IPS-NIHi11 (cell line): ENCODE measurements at regions not wholly inside any gene's neighbourhood (a gene's known extent, or its start where the extent isn't known, plus 50 kb on each side); places are given as distances from the start of the nearest gene placed in this dataset.
A peak's percentile ranks its signal among the peaks of the same experiment; 100 is the strongest.
"Not testable (repeated sequence)": the region's sequence is repeated elsewhere in the genome, so short reads cannot be mapped to it uniquely, and the experiment has no call there.

Source experiments
- DNase-seq: peaks from one replicate; pipeline ENCODE4 v3.0.0; 2012; ENCODE audit warnings: mixed read lengths, low spot score

DNA sequence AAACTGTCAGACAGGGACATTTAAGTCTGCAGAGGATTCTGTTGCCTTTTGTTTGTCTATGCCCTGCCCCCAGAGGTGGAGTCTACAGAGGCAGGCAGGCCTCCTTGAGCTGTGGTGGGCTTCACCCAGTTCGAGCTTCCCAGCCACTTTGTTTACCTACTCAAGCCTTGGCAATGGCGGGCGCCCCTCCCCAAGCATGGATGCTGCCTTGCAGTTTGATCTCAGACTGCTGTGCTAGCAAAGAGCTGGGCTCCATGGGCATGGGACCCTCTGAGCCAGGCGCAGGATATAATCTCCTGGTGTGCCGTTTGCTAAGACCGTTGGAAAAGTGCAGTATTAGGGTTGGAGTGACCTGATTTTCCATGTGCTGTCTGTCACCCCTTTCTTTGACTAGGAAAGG lies 734.9 kb downstream of the TENT5A start:
- not testable (repeated sequence) for DNase-seq

DNA sequence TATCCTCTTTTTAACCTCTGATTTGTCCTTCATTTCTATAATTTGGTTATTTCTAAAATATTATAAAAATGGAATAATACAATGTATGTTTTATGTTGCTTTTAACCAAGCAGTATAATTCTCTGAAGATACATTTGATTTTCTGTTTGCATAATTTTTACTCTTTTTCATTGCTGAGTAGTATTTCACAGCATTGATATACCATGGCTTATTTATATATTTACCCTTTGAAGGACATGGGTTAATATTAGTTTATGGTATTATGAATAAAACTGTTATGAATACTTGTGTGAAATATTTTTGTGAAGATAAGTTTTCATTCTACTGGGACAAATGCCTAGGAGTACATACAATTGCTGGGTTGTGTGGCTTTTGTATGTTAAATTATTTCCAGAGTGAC lies 748.6 kb downstream of the TENT5A start:
- no peak for DNase-seq

DNA sequence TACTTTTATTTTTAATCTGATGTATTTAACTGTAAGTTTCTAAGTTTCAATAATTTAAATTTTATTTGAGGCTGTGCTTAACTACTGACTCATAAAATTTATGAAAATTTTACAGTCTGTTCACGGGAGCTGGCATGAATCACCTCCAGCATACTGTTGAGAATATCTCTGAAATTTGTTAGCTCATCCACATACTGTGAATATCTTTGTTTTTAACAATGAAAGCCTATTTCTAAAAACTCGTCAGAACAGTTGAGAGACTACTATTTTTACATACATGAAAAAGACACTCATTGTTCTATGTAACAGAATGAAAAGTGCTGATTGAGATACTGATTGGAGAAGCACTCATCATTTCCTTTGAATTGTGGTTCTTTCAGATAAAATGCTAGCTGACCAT lies 749.3 kb downstream of the TENT5A start:
- DNase-seq: no peak

DNA sequence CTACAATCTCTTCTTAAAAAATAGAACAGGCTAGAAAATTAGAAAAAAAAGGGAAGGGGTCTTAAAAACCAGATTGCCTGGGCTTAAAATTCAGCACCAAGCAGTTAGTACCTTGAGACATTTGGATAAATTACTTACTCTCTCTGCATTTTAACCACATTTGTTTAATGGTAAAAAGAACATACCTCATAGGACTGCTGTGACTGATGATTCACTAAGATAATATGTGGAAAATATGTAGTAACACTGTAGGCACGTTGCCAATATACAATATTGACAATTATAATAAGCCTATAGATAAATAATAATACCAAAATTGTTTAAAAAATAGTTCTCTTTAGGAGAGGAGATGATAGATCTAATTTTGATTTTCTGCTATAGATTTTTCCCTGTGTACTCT lies 750.4 kb downstream of the TENT5A start:
- no peak for DNase-seq

DNA sequence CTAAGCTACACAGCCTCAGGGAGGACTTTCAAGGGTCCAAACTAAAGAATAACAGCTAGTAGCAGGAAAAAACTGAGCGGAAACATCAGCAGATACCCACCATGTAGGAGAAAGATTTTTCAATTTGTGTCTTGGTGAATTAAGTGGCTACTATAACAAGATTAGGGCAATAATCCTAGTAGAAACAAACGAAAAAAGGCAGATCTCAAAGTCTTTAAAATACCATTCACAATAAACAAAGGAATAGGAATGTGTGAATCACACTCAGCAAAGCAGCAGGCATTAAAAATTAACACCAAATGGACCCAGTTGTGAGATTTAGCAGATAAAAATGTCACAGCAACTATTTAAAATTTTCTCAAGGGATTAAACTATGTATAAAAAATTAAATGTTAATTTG lies 761.2 kb downstream of the TENT5A start:
- no peak for DNase-seq

DNA sequence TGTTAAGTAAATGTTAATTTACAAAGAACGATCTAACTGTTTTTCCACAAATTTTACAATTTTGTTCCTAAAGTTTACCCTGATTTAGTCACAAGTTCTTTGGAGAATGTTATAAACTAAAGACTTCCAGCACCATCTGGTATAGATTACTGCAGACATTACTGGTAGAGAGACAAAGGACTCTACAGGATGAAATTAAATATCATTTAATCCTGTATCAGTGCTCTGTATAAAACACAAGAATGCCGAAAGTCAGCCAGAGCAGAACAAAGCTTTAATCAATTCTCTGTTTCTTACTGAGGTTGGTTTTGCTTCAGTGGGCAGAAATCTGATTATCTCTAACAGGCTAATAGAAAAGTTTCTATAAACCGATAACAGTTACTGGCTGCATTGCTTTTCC lies 763.6 kb downstream of the TENT5A start:
- no peak for DNase-seq

DNA sequence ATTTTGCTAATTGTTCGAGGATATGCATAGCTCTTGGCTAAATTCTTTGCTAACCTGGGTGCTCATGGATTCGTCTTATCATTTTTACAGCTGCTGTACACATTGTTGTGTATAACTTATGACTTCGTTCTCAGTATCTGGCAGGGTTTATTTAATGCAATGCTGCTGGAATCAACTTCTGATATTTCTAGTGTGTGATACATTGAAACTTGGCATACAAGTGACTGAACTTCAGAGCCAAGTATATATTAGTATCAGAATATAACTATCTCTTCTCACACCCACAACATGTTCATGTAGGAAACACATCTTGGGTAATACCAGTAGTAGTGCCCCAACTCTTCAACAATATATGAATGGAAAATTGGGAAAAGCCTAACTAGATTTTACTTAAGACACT lies 764.2 kb downstream of the TENT5A start:
- no peak for DNase-seq

DNA sequence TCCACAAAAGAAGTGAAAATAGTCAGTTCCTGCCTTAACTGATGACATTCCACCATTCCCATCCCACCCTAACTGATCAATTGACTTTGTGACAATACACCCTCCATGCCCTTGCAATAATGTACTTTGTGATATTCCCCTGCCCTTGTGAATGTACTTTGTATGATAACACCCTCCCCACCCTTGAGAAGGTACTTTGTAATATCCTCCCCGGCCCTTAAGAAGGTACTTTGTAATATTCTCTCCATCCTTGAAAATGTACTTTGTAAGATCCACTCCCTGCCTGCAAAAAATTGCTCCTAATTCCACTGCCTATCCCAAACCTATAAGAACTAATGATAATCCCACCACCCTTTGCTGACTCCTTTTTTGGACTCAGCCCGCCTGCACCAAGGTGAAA lies 771.3 kb downstream of the TENT5A start:
- not testable (repeated sequence) for DNase-seq

DNA sequence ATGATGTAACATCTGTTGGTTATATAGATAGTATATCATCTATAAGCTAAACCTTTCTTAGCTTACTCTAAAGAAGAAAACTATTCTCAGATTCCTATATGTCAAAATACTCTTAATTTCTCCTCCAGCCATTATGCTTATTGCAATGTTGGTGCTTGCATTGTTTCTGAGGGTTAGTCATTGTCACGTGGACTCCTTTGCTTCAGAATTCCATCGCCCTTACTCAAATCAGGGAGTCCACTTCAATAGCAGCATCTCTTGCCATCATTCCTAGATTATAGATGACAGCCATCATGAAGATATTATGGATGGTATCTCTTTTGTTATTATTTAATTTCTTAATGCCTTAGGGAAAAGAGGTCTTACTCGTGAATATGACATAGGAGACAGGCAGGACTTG lies 776.1 kb downstream of the TENT5A start:
- DNase-seq: no peak

DNA sequence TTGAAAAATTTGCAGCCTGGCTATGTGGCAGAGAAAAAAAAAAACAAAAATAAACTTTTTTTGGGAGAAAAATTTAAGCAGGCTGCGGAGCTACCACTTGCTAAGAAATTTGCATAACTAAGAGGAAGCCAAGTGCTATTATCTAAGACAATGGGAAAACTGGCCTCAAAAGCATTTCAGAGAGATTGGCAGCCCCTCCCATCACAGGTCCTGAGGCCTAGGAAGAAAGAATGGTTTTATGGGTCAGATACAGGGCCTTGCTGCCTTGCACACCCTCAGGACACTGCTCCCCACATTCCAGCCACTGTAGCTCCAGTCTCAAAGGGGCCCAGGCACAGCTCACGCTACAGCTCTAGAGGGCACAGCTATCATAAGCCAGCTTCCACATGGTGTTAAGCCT lies 777.9 kb downstream of the TENT5A start:
- DNase-seq: peak; percentile 31

DNA sequence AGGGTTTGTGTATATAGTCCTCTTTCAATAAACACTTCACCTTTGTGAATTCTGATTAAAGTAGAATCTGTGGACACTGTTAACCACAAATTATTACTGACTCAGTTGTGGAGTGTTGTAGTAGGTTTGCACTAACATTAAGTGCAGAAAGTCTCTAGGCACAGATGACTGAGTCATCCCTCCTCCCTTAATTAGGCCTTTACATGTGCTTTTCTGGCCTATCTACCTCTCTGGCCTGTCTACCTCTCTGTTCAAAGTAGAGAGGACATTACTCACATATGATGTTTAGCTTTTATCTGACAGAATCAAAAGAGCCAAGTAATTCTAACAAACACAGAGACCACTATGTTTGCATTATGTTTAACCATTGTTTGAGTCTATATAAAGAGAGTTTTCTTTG lies 783.0 kb downstream of the TENT5A start:
- no peak for DNase-seq

DNA sequence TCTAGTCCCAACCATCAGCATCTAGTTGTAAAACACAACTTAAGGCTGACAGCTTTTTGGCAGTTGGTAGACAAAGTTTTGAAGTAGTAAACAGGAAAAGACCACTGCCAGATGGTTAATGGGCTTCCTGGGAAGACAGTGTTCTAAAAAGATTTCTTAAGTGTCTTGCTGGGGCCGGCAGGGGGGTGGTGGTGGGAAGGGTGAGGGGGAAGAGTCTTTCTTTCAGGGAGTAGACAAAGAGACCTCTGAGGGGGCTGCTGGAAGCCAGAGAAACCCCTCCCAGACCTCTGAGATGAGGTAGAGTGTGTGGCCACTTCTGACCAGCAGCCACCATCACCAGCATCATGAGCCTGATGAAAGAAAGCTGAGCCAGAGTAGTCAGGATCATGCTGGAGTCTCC lies 784.9 kb downstream of the TENT5A start:
- DNase-seq: peak; percentile 15

DNA sequence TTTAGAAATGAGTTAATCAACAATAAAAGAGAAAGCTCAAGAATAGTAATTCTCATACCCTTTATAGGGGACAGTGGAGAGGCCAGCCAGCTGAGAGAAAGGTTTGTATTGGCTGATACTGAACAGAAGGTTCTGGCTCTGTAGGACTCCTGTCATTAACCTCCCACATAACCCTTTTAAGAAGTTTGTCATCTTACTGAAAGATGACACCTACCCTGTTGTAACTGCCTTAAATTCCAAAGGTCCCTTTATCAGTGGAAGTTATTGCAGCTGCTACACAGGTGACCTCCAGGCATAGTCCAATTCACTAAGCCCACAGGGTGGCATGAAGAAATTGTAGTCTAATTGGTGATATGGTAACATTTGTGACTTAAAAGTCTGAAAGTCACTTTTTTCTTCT lies 790.1 kb downstream of the TENT5A start:
- no peak for DNase-seq

DNA sequence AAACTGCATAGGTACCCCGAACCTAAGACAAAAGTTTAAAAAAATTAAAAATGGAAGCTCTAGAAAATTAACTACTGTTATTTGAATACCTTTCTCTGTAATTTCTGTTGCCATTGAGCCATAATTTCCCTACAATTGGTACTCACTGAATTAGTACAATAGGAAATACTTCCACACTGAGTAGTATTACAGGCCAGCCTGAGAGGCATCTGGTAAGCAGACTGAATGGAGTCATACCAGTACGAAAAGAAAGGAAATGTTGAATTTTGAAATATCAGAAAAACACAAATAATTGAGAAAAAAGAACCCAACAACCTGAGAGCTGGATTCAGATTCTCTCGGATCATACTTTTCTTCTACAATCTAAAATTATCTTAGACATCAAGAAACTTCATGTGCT lies 791.3 kb downstream of the TENT5A start:
- no peak for DNase-seq

DNA sequence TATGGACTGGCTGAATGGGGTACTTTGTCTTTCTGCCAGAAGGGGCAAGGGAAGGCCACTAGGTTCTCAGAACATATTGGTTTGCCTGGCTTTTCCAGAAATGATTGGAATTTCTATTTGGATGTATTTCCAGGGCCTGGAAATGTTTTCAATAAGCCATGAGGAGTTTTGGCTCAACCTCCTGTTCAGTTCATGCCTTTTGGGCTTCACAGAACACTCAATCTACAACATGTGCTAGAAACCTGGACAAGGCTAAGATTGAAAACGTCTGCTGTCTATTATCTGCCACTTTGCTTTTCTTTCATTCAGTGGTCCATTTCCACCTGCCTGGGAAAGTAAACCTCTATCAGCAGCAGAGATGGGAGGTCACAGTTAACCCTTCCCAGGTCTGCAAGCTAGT lies 793.4 kb downstream of the TENT5A start:
- DNase-seq: no peak

DNA sequence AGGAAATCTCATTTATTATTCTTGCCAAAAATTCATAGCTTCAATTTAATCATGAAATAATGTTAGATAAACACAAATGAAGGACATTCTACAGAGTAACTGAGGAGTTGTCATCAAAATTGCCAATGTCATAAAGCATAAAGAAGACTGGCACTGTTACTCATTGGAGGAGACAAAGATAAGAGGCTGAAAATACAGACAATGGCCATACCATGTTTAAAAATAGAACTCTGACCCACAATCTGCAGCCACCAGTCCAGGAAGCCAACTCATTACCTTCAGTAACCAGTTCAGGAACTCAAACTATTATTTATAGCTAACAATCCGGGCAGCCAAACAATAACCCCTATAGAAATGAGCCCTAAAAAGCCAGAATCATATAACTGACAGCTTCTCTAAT lies 795.6 kb downstream of the TENT5A start:
- DNase-seq: no peak

DNA sequence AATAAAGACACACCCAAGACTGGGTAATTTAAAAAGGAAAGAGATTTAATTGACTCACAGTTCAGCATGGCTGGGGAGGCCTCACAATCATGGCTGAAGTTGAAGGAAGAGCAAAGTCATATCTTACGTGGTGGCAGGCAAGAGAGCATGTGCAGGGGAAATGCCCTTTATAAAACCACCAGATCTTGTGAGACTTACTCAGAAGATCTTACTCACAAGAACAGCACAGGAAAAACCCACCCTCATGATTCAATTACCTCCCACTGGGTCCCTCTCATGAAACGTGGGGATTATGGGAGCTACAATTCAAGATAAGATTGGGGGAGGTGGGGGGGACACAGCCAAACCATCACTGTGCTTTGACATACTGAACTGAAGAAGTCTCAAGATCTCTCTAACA lies 800.0 kb downstream of the TENT5A start:
- DNase-seq: not testable (repeated sequence)

DNA sequence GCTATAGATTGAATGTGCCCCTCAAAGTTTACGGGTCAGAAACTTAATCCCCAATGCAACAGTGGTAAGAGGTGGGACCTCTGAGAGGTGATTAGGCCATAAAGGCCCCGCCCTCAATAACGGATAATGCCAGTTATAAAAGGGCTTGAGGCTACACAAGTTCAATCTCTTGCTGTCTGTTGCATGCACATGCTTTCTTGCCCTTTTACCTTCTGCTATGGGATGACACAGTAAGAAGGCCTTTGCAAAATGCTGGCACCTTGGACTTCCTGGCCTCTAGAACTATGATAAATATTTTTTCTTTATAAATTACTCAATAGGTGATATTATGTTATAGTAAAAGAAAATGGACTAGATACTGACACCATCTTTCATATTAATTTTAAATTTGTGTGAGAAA lies 806.1 kb downstream of the TENT5A start:
- no peak for DNase-seq

DNA sequence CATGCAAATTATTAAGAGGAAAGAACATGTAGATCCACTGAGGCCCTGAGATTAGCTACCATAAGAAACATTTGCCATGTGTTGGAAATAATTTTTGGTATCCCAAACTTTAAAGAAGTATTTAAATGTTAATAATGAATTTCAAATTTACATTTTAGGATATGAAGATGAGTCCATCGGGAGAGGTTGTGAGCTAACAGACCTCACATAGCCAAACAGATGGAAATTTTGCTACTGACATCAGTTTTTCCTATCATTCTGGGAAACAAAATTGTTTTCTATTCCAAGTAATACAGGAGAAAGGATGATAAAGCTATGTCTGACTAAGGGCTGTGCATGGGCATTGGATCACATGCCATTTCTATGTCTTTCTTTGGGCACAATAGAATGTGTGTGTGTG lies 809.6 kb downstream of the TENT5A start:
- DNase-seq: no peak

DNA sequence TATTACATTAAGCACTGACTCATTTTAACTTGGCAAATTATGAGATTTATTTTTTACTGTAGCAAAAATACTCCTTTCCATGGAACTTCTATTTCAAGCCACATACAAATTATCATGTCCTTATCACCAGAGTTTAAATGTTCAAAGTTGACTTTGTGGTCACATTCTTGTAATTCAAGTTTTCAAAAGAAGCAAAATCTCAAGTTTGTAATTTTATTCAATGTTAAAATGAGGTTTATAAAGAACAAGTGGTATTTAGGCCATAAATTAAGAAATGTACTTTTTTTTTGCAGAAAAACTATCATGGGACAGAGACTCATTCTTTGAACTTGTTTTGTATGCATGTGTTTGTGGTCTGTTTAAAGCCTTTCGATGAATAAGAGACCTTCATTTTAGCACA lies 811.5 kb downstream of the TENT5A start:
- no peak for DNase-seq

DNA sequence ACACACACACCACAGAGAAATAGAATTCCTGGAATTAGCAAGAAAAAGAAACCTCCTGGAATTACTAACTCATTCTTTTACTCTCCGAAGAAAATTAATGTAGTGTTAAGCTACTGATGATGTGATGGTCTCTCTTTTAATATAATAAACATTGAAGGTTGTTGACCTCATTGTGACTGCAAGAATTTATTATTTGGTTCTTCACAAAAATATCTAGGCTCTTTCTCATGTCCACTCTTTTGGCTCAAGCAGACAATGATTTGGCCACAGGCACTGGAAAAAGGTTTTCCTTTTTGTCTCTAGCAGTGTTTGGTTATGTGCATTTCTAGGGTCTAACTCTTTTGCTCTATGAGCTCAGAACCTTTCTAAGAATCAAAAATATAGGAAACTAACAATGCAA lies 811.9 kb downstream of the TENT5A start:
- no peak for DNase-seq

DNA sequence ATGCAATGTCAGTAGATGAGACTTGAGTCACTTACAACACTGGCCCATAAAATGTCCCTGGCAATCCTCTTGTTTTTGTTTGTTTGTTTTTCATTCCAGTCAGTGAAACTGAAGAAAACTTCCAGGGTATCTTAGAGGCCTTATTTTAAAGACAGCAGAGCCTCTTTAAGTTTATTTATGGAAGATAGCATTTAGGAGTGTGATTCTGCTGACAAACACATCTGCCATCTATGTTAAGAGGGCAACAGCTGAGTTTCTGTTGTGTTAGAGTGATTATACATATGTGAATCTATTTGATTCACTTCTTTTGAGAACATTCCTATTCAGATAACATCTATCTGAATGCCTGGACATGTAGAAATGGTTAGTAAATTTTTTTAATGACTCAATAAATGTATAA lies 812.6 kb downstream of the TENT5A start:
- DNase-seq: no peak

DNA sequence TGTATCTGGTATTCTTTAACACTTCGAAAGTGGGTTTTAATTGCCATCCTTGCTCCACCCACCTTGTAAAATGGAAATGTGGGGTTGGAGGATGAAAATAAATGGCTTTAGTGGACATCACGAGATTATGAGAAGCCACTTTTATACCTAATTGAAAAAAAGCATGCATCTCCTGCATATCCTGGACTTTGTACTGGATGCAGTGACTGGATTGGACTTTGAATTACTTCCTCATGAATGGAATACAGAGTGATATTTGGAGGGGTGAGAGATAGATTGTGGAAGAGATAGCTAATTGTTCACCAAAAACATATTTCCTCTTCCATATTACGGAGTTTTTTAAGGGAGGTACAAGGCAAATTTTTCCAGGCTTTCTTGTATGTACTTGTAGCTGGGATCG lies 813.0 kb downstream of the TENT5A start:
- no peak for DNase-seq

DNA sequence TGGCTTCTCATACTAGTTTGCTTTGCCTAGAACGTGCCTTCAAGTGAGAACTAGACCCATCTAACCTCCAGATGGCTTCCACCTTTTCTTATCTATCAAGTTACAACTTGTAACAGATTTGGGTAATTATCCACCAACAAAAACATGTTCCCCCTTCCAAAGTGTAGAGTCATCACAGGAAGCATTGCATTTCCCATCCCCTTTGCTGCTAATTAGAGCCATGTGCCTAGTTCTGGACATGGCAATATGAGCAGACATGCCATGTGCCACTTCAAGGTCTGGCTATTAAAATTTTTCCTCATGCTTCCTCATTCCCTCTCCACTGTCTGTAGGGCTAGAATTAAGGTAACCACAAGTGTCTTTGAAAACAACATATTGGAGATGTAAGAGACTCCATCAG lies 814.4 kb downstream of the TENT5A start:
- DNase-seq: no peak

DNA sequence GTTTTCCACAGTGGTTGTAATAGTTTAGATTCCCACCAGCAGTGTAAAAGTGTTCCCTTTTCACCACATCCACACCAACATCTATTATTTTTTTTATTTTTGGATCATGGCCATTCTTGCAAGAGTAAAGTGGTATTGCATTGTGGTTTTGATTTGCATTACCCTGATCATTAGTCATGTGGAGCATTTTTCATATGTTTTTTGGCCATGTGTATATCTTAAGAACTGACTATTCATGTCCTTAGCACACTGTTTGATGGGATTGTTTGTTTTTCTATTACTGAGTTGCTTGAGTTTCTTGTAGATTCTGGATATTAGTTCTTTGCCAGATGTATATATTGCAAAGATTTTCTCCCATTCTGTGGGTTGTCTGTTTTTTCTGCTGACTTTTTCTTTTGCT lies 820.1 kb downstream of the TENT5A start:
- no peak for DNase-seq
